ENCODE measurements at regions not wholly inside any gene's neighbourhood (a gene's known extent, or its start where the extent isn't known, plus 50 kb on each side); places are given as distances from the start of the nearest gene placed in this dataset.

GRCh38 chr1:209527372-209527771 lies 56.1 kb upstream of the CAMK1G start:
- H3K4me1 ChIP-seq (ENCODE audit: insufficient read depth, low read length), result no peaks in the 10 kb centered on the region
- no peaks in the 10 kb centered on the region for H3K79me2 ChIP-seq (ENCODE audit: insufficient read depth, low read length)
- TF ChIP-seq CTCF (IDR thresholded peaks at IDR 0.05; ENCODE audit: insufficient read depth, low read depth, low read length), result no peak
- no peak for TF ChIP-seq EZH2 (IDR thresholded peaks at IDR 0.05; ENCODE audit: insufficient read depth, low read length)
- H3K27me3 Mint-ChIP-seq (ENCODE audit: low read depth, unreplicated experiment), result peaks cover 6% of the 10 kb centered on the region
- no peaks in the 10 kb centered on the region for H3K9me3 ChIP-seq (ENCODE audit: insufficient read depth, low read depth, low read length)
- H3K4me2 ChIP-seq (ENCODE audit: low read length), result peak overlapping the region; percentile 32
- FAIRE-seq (peak; percentile 93), DNase-seq (ENCODE audit: low read depth) (peak; percentile 39)
- peaks cover 8% of the 10 kb centered on the region for H3K27me3 ChIP-seq (ENCODE audit: insufficient read depth, low read length)
- peaks cover 18% of the 10 kb centered on the region for H3K4me1 Mint-ChIP-seq (ENCODE audit: low read depth, unreplicated experiment)
- no peak overlapping the region for H3K4me3 ChIP-seq (ENCODE audit: insufficient read depth, low read depth, low read length)
- H3K4me3 Mint-ChIP-seq (ENCODE audit: unreplicated experiment), result no peak overlapping the region
- peak overlapping the region; percentile 89 for H3K27ac Mint-ChIP-seq (ENCODE audit: unreplicated experiment)
- H3K27ac ChIP-seq (ENCODE audit: low read depth, low read length), result peak overlapping the region; percentile 22
- no peaks in the 10 kb centered on the region for H4K20me1 ChIP-seq (ENCODE audit: insufficient read depth, low read length)
- no peak overlapping the region for H2AFZ ChIP-seq (ENCODE audit: low read depth, low read length)
- H3K36me3 Mint-ChIP-seq (ENCODE audit: low read depth, unreplicated experiment), result no peaks in the 10 kb centered on the region
- H3K9ac ChIP-seq (ENCODE audit: low read length), result no peak overlapping the region
- H3K36me3 ChIP-seq (ENCODE audit: insufficient read depth, low read length), result no peaks in the 10 kb centered on the region
- peaks cover 2% of the 10 kb centered on the region for H3K9me3 Mint-ChIP-seq (ENCODE audit: unreplicated experiment)

DNA sequence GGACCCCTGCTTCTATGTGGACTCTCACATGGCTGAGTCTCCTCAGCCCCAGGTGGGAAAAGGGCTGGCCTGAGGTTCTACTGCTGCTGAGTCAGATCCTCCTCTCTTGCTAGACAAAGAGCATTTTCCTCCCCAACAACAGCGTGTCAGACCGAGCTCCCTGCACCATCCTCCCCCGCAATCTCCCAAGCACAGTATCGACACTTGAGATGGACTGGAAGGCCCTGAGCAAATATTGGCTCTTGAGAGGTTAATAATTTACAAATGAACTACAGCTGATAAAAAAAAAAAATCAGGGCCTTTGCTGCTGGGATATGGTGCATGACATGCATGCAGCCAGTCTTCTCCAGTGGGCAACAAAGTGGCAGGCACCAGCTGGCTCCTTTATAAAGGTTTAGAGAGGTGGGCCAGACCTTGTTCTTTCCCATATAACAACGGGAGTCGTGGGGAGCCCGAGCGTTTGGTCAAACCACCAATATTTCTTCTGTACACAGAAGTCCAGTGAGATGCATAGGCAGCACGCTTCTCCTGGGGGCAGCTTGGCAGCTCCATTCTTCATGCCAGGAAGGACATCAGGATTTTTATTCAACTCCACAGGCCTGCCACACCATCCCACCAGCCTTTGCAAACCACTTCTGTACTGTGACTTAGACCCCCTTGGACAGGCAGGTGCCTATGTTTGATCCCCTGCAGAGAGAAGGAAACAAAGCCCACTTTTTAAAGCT lies 55.4 kb upstream of the CAMK1G start:
- Histone ChIP-seq H3K4me3 (ENCODE audit: insufficient read depth, low read depth, low read length) (no peak overlapping the region), H3K4me2 (ENCODE audit: low read length) (peak overlapping the region; percentile 32), H3K27me3 (ENCODE audit: insufficient read depth, low read length) (peaks cover 8% of the 10 kb centered on the region), H3K79me2 (ENCODE audit: insufficient read depth, low read length) (no peaks in the 10 kb centered on the region), H3K9me3 (ENCODE audit: insufficient read depth, low read depth, low read length) (no peaks in the 10 kb centered on the region), H3K27ac (ENCODE audit: low read depth, low read length) (peak overlapping the region; percentile 22), H3K36me3 (ENCODE audit: insufficient read depth, low read length) (no peaks in the 10 kb centered on the region), H4K20me1 (ENCODE audit: insufficient read depth, low read length) (no peaks in the 10 kb centered on the region), H2AFZ (ENCODE audit: low read depth, low read length) (no peak overlapping the region), H3K9ac (ENCODE audit: low read length) (no peak overlapping the region), H3K4me1 (ENCODE audit: insufficient read depth, low read length) (no peaks in the 10 kb centered on the region)
- Mint-ChIP-seq H3K9me3 (ENCODE audit: unreplicated experiment) (peaks cover 2% of the 10 kb centered on the region), H3K4me3 (ENCODE audit: unreplicated experiment) (peak overlapping the region; percentile 37), H3K27ac (ENCODE audit: unreplicated experiment) (peak overlapping the region; percentile 89), H3K27me3 (ENCODE audit: low read depth, unreplicated experiment) (peaks cover 8% of the 10 kb centered on the region), H3K36me3 (ENCODE audit: low read depth, unreplicated experiment) (no peaks in the 10 kb centered on the region), H3K4me1 (ENCODE audit: low read depth, unreplicated experiment) (peaks cover 18% of the 10 kb centered on the region)
- DNase-seq (ENCODE audit: low read depth) (peak; percentile 10), FAIRE-seq (no peak)
- no peak for TF ChIP-seq CTCF (IDR thresholded peaks at IDR 0.05; ENCODE audit: insufficient read depth, low read depth, low read length)
- no peak for TF ChIP-seq EZH2 (IDR thresholded peaks at IDR 0.05; ENCODE audit: insufficient read depth, low read length)

DNA sequence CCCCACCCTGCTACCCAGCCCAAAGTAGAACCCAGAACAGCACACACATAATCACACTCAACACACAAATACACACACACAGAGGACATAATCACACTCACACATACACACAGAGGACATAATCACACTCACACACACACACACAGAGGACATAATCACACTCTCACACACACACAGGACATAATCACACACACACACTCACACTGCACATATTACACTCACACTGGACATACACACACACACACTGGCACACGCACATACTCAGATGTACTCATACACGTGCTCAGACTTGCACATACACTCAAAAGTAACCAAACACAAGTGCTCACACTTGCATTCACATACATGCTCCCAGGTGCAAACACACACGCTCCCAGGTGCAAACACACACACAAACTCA lies 54.3 kb upstream of the CAMK1G start:
- DNase-seq (ENCODE audit: low read depth), result no peak
- no peaks in the 10 kb centered on the region for H3K36me3 ChIP-seq (ENCODE audit: insufficient read depth, low read length)
- H3K27me3 ChIP-seq (ENCODE audit: insufficient read depth, low read length), result peaks cover 14% of the 10 kb centered on the region
- H3K27ac ChIP-seq (ENCODE audit: low read depth, low read length), result no peak overlapping the region
- H4K20me1 ChIP-seq (ENCODE audit: insufficient read depth, low read length), result no peaks in the 10 kb centered on the region
- no peaks in the 10 kb centered on the region for H3K9me3 ChIP-seq (ENCODE audit: insufficient read depth, low read depth, low read length)
- no peak overlapping the region for H3K27ac Mint-ChIP-seq (ENCODE audit: unreplicated experiment)
- H3K36me3 Mint-ChIP-seq (ENCODE audit: low read depth, unreplicated experiment), result no peaks in the 10 kb centered on the region
- H3K4me1 ChIP-seq (ENCODE audit: insufficient read depth, low read length), result no peaks in the 10 kb centered on the region
- H2AFZ ChIP-seq (ENCODE audit: low read depth, low read length), result no peak overlapping the region
- H3K9me3 Mint-ChIP-seq (ENCODE audit: unreplicated experiment), result peaks cover 2% of the 10 kb centered on the region
- H3K4me2 ChIP-seq (ENCODE audit: low read length), result no peak overlapping the region
- H3K4me3 ChIP-seq (ENCODE audit: insufficient read depth, low read depth, low read length), result no peak overlapping the region
- no peak for FAIRE-seq
- H3K79me2 ChIP-seq (ENCODE audit: insufficient read depth, low read length), result no peaks in the 10 kb centered on the region
- no peak overlapping the region for H3K9ac ChIP-seq (ENCODE audit: low read length)
- H3K27me3 Mint-ChIP-seq (ENCODE audit: low read depth, unreplicated experiment), result peaks cover 14% of the 10 kb centered on the region
- H3K4me3 Mint-ChIP-seq (ENCODE audit: unreplicated experiment), result no peak overlapping the region
- TF ChIP-seq CTCF (IDR thresholded peaks at IDR 0.05; ENCODE audit: insufficient read depth, low read depth, low read length) (no peak), EZH2 (IDR thresholded peaks at IDR 0.05; ENCODE audit: insufficient read depth, low read length) (no peak)
- peaks cover 18% of the 10 kb centered on the region for H3K4me1 Mint-ChIP-seq (ENCODE audit: low read depth, unreplicated experiment)
